HG03066 (cell line): ENCODE measurements at regions not wholly inside any gene's neighbourhood (a gene's known extent, or its start where the extent isn't known, plus 50 kb on each side); places are given as distances from the start of the nearest gene placed in this dataset.

ENCODE experiments used
- ATAC-seq: cut with Tn5 transposase; IDR thresholded peaks from one replicate; pipeline ENCODE4 v1.9.1; 2021; ENCODE audit warnings: low read depth; ENCODE audit not compliant: unreplicated experiment

GRCh38 chr9:79164406-79164805 lies 407.4 kb upstream of the TLE4 start:
- no peak for ATAC-seq

GRCh38 chr9:79165020-79165780 lies 406.6 kb upstream of the TLE4 start:
- ATAC-seq = no peak

- ATAC-seq = no peak
These were observed 405.8 kb upstream of the TLE4 start for GRCh38 chr9:79166005-79166404.

GRCh38 chr9:79170643-79171042 lies 401.1 kb upstream of the TLE4 start:
- ATAC-seq = no peak

- ATAC-seq = no peak
These were observed 397.8 kb upstream of the TLE4 start for GRCh38 chr9:79173932-79174331.

GRCh38 chr9:79176014-79176697 lies 395.6 kb upstream of the TLE4 start:
- no peak for ATAC-seq

GRCh38 chr9:79184831-79185230 lies 386.9 kb upstream of the TLE4 start:
- ATAC-seq = no peak

- no peak for ATAC-seq
These were observed 385.9 kb upstream of the TLE4 start for GRCh38 chr9:79185866-79186265.

- no peak for ATAC-seq
These were observed 382.2 kb upstream of the TLE4 start for GRCh38 chr9:79189511-79189924.

- no peak for ATAC-seq
These were observed 378.8 kb upstream of the TLE4 start for GRCh38 chr9:79193001-79193400.

- no peak for ATAC-seq
These were observed 378.1 kb upstream of the TLE4 start for GRCh38 chr9:79193501-79194223.

GRCh38 chr9:79195879-79196278 lies 375.9 kb upstream of the TLE4 start:
- ATAC-seq = no peak

GRCh38 chr9:79196606-79197005 lies 375.2 kb upstream of the TLE4 start:
- ATAC-seq = no peak

GRCh38 chr9:79200336-79200735 lies 371.4 kb upstream of the TLE4 start:
- ATAC-seq = no peak

- ATAC-seq = no peak
These were observed 370.1 kb upstream of the TLE4 start for GRCh38 chr9:79201636-79202035.

GRCh38 chr9:79208791-79209396 lies 362.9 kb upstream of the TLE4 start:
- ATAC-seq = no peak

GRCh38 chr9:79210541-79211243 lies 361.1 kb upstream of the TLE4 start:
- ATAC-seq = no peak

- no peak for ATAC-seq
These were observed 358.2 kb upstream of the TLE4 start for GRCh38 chr9:79213417-79214125.

GRCh38 chr9:79215821-79216220 lies 355.9 kb upstream of the TLE4 start:
- ATAC-seq = no peak

GRCh38 chr9:79220251-79220650 lies 351.5 kb upstream of the TLE4 start:
- no peak for ATAC-seq
